ENCODE measurements at regions not wholly inside any gene's neighbourhood (a gene's known extent, or its start where the extent isn't known, plus 50 kb on each side); places are given as distances from the start of the nearest gene placed in this dataset.

- no peak for DNase-seq (ENCODE audit: low read depth in 2 of 2)
These were observed 63.4 kb downstream of the PMAIP1 start for GRCh38 chr18:59963229-59963628.

DNA sequence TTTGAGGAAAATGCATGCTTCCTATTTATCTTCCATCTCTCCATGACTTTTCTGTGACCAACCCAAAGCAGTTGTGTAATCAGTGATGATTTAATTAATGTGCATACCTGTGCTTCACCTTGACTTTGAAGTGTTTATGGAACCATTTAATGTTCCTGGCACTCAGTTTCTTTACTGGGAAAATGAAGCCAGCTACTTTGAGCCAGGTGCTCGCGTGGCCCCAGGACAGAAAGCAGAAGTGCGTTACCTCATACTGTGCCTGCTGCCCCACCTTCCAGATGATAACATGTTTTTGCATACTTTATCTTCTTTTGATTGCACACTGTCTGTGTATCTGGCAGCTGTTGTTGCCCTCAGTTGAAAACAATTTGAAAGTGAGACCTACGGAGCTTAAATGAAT lies 61.3 kb downstream of the PMAIP1 start:
- DNase-seq (ENCODE audit: low read depth in 2 of 2) = no peak

DNA sequence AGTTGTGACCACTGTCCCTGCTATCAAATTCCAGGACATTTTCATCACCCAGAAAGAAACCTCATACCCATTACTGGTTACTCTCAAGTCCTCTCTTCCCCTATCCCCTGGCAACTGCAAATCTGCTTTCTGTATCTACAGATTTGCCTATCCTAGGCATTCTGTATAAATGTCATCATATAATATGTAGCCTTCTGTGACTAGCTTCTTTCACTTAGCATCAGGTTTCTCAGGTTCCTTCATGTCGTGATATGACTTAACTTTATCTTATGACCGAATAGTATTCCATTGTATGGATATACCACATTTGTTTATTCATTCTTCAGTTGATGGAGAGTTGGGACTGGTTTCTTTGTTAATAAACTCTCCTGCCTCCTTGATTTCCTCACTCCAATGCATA lies 60.5 kb downstream of the PMAIP1 start:
- no peak for DNase-seq (ENCODE audit: low read depth in 2 of 2)

- DNase-seq (ENCODE audit: low read depth in 2 of 2) = no peak
These were observed 59.8 kb downstream of the PMAIP1 start for GRCh38 chr18:59959606-59960005.

DNA sequence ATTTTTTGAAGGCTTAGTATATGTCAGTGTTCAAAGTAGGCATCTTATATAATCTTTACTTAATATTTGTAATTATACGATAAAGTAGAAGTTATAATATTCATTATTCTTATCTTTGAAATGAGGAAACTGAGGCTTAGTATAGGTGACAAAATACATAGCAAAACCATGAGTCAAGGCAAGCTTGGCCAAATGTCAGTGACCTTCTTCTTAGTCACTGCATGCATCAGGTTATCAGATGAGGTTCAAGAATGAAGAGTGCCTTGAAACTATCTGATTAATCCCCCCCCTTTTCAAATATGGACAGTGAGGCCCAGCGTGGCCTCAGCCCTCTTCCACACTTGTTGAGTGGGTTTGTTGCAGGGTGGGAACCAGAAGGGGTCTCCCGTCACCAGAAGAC lies 59.3 kb downstream of the PMAIP1 start:
- DNase-seq (ENCODE audit: low read depth in 2 of 2) = no peak

DNA sequence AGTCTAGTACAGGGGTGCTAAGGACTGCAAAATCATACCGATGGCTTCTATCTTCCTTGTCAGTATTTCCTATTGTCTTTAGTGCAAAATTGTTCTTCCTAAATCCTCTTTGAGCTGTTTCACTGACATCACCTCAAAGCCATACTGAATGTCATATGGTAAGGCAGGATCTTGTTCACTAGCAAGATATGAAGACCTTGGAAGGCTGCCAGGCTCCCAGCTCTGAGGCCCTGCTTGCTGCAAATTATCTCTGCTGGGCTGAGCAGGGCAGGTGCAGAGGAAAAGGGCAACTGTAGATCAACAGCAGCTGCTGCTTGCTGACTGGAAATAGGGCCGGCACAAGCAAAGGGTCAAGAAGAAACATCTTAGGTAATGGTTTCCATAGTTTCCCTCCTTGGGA lies 58.2 kb downstream of the PMAIP1 start:
- no peak for DNase-seq (ENCODE audit: low read depth in 2 of 2)

DNA sequence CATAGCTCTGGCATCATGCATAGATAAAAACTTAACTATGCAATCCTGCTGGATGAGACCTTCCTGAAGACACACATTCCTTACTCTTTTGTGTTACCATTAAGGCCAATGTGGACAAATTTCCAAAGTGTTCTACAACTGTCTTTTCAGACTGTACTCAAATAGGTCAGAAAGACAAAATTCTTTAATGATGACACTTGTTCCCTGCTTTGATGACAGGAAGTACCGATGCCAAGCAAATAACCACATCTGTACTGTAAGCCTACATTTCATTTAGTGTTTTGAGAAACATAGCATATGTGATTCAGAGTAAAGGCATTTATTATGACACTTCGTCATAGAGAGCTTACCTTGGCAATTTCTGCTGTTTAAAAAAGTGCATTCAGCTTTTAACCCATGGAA lies 55.0 kb downstream of the PMAIP1 start:
- DNase-seq (ENCODE audit: low read depth in 2 of 2) = no peak

DNA sequence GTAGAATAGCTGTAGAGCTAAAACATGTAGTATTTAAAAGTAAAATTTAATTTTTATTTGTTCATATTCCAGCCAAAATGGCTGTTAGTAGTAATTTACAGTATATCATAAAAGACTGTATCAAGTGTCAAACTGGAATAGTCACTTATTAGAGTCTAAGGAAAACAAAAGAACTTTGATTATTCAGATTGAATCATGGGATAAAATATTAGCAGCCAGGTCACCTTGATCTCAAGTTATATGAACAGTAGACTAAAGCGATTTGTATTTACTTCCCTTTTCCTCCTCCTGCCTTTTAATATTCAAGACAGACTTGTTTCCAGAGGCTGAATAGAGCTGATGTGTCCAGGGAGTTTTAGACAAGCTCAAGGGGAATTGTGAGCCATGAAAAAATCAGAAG lies 54.4 kb downstream of the PMAIP1 start:
- DNase-seq (ENCODE audit: low read depth in 2 of 2) = no peak
